ENCODE measurements at regions not wholly inside any gene's neighbourhood (a gene's known extent, or its start where the extent isn't known, plus 50 kb on each side); places are given as distances from the start of the nearest gene placed in this dataset.
"Not testable (repeated sequence)": the region's sequence is repeated elsewhere in the genome, so short reads cannot be mapped to it uniquely, and the experiment has no call there.

DNA sequence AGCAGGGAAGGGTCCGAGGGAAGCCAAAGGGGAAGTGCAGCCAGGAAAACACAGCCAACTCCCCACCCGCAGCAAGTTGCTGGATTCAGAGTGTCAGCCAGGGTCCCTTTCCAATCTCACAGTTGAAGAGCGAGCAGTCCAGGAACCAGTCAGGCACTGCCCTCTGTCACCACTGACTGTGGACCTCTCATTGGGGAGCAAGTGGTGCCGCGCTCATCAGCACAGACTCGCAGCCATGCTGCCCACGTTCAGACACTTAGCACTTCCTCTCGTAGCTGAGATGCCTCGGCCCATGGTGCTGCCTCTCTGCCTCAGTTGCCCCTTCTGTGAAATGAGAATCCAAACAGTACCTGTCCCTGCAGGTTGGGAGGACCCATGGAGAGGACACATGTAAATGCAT is 123.6 kb upstream of the CHST15 start:
- DNase-seq (ENCODE audit: low spot score) = no peak

- DNase-seq (ENCODE audit: low spot score) = no peak
Measured at GRCh38 chr10:124214610-124215375, 121.4 kb upstream of the CHST15 start.

DNA sequence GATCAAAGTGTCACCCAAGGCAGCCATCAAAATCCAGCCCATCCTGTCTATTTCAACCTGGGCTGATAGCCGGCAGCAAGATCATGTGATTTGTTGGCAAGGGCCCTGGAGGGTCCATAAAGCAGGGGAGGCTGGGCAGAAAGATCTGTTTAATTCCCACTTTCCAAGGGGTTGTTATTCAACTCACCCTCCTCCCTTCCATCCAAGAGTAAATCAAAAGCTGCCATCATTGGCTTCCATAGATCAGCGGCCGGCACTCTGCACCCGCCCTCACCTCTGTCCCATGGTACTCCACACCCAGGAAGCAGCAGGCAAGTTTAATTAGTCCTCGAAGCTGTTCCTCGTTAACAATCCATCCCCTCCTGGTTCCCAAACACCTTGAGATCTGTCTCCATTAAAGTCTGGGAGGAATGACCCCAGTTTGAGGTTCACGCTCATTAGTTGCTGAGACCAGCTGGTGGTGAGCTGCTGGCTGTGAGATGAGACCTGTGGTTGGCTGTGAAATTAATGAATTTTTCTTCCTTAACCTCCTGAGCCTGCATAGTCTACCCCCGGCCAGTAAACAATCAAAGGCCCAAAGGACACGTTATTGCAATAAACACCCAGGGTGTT is 120.6 kb upstream of the CHST15 start:
- no peak for DNase-seq (ENCODE audit: low spot score)

- DNase-seq (ENCODE audit: low spot score) = no peak
Measured at GRCh38 chr10:124213471-124213870, 120.1 kb upstream of the CHST15 start.

- DNase-seq (ENCODE audit: low spot score) = no peak
Measured at GRCh38 chr10:124212702-124213101, 119.3 kb upstream of the CHST15 start.

GRCh38 chr10:124211921-124212320 is 118.5 kb upstream of the CHST15 start:
- no peak for DNase-seq (ENCODE audit: low spot score)

- DNase-seq (ENCODE audit: low spot score) = no peak
Measured at GRCh38 chr10:124210263-124210662, 116.9 kb upstream of the CHST15 start.

- DNase-seq (ENCODE audit: low spot score) = no peak
Measured at GRCh38 chr10:124207391-124207790, 114.0 kb upstream of the CHST15 start.

DNA sequence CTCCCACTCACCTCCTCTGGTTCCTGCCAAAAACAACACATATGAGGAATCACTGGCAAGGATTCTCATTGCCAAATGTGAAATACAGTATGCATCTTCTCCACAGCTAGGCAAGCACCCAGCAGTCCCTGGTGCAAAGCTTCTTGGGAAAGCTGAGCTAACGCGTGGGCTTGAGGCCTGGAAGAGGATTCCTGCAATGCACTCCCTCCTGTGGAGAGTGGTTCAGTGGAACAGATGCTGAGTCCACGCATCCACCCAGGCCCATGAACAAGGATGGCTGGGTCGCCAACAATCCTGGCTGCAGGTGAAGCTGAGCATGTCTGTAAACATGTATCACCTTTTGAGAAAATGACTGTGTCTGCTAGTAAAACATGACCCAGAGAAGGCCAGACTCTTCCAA is 113.2 kb upstream of the CHST15 start:
- no peak for DNase-seq (ENCODE audit: low spot score)

DNA sequence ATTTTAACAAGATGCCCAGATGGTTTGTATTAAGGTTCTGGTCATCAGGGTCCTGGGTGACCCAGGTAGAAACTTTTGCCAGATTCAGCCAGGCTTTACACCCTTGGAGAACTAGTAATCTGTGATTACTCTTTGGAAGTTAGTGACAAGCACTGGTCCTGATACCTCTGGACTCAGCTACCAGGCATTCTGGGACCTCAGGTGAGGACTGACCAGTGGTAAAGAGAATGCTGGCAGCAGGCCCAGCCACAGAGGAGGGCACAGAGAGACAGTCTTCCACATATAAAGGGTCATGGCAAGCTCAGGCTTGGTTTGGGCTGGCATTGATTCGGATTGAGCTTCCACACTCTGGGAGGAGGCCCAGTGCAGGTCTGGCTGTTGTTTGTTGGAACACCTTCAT is 112.0 kb upstream of the CHST15 start:
- no peak for DNase-seq (ENCODE audit: low spot score)

GRCh38 chr10:124204726-124205125 is 111.3 kb upstream of the CHST15 start:
- no peak for DNase-seq (ENCODE audit: low spot score)

DNA sequence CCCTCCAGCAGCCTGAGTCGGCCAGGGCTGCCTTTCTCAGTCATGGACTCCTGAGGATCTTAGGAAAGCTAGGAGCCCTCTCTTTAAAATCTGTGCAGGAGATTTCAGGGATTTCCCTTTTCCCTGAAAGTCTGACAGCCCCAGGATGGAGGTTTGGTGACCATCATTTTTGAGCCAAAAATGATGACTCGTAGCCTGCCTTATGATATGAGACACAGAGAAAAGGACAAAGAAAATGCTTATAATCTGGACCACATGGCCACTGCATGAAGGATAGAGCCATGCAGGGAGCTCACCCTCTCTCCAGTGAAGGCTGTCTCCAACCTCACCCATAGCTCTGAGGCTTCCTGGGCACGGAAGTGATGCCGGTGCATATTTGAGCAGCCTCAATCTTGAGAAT is 106.6 kb upstream of the CHST15 start:
- no peak for DNase-seq (ENCODE audit: low spot score)

- DNase-seq (ENCODE audit: low spot score) = no peak
Measured at GRCh38 chr10:124198871-124199270, 105.5 kb upstream of the CHST15 start.

DNA sequence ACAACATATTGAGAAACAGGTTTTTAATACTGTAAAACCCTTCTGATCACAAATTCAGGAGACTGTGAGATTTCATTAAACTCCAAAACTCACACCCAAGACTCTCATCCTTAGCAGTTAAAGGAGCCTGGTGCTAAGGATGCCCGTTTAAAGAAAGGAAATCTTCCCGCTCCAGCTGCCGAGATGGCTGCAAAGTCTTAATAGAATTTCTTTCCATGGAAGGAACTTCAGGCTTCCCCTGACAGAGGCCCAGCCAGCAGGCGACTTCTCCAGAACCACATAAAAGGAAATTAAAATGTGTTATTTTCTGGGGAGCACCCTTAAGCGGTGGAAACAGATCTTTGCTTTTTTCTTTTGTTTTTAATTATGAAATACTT is 104.7 kb upstream of the CHST15 start:
- no peak for DNase-seq (ENCODE audit: low spot score)

- DNase-seq (ENCODE audit: low spot score) = no peak
Measured at GRCh38 chr10:124197371-124198124, 104.2 kb upstream of the CHST15 start.

- DNase-seq (ENCODE audit: low spot score) = no peak
Measured at GRCh38 chr10:124196659-124197058, 103.3 kb upstream of the CHST15 start.

DNA sequence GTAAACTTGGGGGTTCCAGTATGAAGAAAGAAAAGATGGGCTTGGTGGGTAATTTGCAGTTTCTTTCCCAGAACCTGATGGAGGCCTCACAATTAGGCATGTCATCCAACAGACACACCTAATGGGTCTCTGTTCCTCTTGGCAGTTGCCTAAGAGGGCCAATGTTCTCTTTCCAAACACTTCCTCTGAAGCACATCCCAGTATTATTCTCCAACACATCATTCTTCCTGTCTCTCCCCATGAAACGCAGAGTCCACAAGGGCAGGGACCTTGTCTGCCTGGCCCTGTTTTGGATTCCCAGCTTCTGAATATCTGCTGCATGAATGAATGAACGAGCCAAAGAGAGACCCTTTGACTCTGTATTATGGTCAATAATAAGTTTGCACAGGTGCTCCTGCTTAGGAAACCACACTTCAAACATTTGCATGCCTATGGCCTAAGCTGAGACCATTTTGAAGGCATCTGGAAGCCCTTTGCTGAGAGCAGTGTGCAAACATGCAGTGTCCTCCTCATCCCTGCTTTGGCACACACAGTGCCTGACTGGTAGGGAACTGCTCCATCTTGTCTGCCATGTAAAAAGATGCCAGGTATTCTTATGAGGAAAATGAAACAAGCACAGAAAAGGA is 100.9 kb upstream of the CHST15 start:
- no peak for DNase-seq (ENCODE audit: low spot score)

DNA sequence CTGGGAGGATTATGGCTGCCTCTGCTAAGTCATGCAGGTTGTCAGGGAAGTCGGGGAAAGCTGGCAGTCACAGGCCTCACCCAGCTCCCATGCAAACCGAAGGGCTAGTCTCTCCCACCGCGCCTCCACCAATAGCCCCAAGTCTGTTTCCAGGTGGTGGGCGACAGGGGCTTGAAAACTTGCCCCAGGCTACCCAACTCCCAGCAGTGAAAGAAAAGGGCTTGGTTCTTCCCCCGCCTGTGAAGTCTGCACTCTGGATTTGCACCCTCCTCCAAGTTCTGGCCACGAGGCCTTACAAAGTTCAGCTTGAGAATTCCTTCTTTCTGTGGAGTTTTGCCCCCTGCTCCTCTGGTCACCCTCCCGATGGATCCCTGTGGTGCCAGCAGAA is 99.9 kb upstream of the CHST15 start:
- DNase-seq (ENCODE audit: low spot score) = no peak

DNA sequence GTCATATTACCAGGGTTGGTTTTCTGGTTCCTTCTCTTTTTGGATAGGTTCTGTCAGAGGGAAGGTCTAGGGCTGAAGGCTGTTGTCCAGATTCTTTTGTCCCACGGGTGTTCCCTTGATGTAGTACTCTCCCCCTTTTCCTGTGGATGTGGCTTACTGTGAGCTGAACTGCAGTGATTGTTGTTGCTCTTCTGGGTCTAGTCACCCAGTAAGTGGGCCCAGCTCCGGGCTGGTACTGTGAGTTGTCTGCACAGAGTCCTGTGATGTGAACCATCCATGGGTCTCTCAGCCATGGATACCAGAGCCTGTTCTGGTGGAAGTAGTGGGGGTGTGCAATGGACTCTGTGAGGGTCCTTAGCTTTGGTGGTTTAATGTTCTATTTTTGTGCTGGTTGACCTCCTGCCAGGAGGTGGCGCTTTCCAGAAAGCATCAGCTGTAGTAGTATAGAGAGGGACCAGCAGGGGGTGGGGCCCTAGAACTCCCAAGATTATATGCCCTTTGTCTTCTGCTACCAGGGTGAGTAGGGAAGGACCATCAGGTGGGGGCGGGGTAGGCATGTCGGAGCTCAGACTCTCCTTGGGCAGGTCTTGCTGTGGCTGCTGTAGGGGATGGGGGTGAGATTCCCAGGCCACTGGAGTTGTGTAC is 99.4 kb upstream of the CHST15 start:
- DNase-seq (ENCODE audit: low spot score) = not testable (repeated sequence)

DNA sequence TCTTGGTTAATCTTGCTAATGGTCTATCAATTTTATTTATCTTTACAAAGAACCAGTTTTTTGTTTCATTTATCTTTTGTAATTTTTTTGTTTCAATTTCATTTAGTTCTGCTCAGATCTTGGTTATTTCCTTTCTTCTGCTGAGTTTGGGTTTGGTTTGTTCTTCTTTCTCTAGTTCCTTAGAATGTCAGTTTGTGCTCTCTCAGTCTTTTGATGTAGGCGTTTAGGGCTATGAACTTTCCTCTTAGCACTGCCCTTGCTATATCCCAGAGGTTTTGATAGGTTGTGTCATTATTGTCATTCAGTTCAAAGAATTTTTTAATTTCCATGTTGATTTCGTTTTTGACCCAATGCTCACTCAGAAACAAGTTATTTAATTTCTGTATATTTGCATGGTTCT is 97.1 kb upstream of the CHST15 start:
- DNase-seq (ENCODE audit: low spot score) = not testable (repeated sequence)

DNA sequence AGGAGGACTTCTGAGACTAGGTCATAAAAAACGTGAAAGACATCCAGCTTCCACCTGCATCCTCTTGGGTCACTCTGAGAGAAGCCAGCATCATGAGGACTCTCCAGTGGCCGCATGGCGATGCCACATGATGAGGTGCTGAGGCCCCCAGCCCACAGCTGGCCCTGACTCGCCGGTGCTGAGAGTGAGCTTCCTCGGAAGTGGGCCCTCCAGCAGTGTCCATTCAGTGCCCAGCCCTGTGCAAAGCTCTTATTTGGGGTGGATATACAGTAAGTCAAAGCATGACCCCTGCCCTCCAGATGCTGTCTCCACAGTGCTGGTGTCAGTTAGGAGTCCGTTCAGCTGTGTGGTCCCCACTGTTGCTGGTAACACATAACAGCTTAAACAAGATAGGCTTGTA is 93.6 kb upstream of the CHST15 start:
- no peak for DNase-seq (ENCODE audit: low spot score)

DNA sequence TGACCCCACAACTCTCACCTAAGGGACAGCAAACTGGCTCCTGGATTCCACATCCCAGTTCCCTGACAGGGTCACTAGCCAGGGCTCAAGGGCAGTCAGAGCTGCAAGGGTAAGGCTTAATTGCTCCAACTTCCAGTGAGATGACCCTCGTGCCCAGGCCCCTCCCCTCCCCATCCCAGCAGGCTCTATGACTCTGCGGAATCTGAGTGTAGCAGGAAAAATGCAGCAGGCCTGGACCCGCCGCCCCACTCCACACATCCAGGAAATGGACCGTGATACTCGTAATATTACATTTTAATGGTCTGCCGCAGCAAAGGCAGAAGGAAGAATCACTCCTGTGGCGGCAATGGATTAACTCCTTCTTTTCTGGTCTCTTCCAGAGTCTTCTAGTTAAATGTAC is 91.7 kb upstream of the CHST15 start:
- DNase-seq (ENCODE audit: low spot score) = no peak

Data from HT-29 (cell line).